SU-DHL-6 (cell line): ENCODE measurements at regions not wholly inside any gene's neighbourhood (a gene's known extent, or its start where the extent isn't known, plus 50 kb on each side); places are given as distances from the start of the nearest gene placed in this dataset.

ENCODE experiments used
- EZH2phosphoT487 ChIP-seq: fragments of 200-600 bp; sonication (generic), shearing (Covaris generic); conservative IDR thresholded peaks from 2 replicates; pipeline ENCODE4 v1.6.1; 2018; ENCODE audit warnings: mild to moderate bottlenecking, antibody characterized with exemption, low read length, moderate library complexity, mixed read lengths
- TF ChIP-seq, protein P1 (sequence below): fragments of 200-600 bp; sonication (generic); IDR thresholded peaks from one replicate; pipeline ENCODE4 v1.5.1; 2017; ENCODE audit warnings: antibody characterized with exemption, mild to moderate bottlenecking, low read length, moderate library complexity; ENCODE audit not compliant: insufficient read depth, poor library complexity, severe bottlenecking

DNA sequence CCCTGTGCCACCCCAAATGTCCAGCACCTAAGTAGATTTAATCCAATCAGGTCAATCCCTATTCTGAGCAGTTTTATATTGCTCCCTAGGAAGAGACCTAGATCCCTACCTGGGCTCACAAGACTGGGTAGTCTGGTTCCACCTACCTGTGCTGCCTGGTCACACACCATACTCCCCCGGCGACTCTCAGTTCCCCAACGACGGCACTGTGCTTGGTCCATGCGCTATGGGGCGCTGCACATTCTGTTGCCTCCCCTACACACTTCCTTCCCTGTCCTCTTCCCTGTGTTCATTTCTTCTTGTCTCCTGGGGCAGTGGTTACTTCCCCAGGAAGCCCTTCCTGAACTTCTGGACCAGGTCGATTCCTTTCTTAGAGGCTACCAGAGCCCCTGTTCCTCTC, 109.9 kb upstream of the IL12B start:
- TF ChIP-seq, protein P1, sequence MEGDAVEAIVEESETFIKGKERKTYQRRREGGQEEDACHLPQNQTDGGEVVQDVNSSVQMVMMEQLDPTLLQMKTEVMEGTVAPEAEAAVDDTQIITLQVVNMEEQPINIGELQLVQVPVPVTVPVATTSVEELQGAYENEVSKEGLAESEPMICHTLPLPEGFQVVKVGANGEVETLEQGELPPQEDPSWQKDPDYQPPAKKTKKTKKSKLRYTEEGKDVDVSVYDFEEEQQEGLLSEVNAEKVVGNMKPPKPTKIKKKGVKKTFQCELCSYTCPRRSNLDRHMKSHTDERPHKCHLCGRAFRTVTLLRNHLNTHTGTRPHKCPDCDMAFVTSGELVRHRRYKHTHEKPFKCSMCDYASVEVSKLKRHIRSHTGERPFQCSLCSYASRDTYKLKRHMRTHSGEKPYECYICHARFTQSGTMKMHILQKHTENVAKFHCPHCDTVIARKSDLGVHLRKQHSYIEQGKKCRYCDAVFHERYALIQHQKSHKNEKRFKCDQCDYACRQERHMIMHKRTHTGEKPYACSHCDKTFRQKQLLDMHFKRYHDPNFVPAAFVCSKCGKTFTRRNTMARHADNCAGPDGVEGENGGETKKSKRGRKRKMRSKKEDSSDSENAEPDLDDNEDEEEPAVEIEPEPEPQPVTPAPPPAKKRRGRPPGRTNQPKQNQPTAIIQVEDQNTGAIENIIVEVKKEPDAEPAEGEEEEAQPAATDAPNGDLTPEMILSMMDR, result no peak
- TF ChIP-seq EZH2phosphoT487, result no peak
